B cell (primary cell): ENCODE measurements at regions not wholly inside any gene's neighbourhood (a gene's known extent, or its start where the extent isn't known, plus 50 kb on each side); places are given as distances from the start of the nearest gene placed in this dataset.

Experiments used
- ATAC-seq: fragments of 200-7000 bp; cut with Tn5 transposase; one replicate; pipeline ENCODE4 v1.10.0; 2021; ENCODE audit warnings: low read depth, mild to moderate bottlenecking, moderate number of reproducible peaks, moderate library complexity
- CTCF ChIA-PET: fragments of 350-600 bp; sonication (Branson Sonifier 250); formaldehyde crosslinking; loops from one replicate; lab custom pipeline; 2021; ENCODE audit warnings: antibody characterized with exemption, inconsistent platforms; lab: Charles Lee
- POLR2A ChIA-PET: fragments of 350-600 bp; sonication (Branson Sonifier 250); formaldehyde crosslinking; loops from one replicate; lab custom pipeline; 2021; ENCODE audit warnings: antibody characterized with exemption; lab: Charles Lee
- DNase-seq: peaks from one replicate; pipeline ENCODE4 v3.0.0; 2013
- H2AFZ ChIP-seq: 2 replicates; pipeline ENCODE4 v1.6.1; 2012; ENCODE audit warnings: mild to moderate bottlenecking, low read depth, low read length; ENCODE audit not compliant: insufficient read depth, poor library complexity, severe bottlenecking
- H3K27ac ChIP-seq, 2 donors: 1 replicate in 1 of 2; 2 replicates in 1 of 2; pipeline ENCODE4 v1.5.1; 2012 to 2013; ENCODE audit warnings: low read length in 2 of 2, mild to moderate bottlenecking in 2 of 2, moderate library complexity in 1 of 2
- H3K27me3 ChIP-seq, 4 experiments: fragments of 200-600 bp in 1 of 4; sonication (generic) in 1 of 4; replicated peaks in 1 of 4; 1 replicate in 2 of 4; 2 replicates in 2 of 4; pipeline versions ENCODE4 v1.6.1 to v1.7.0; 2013 to 2016; ENCODE audit warnings: low read length in 3 of 4, mild to moderate bottlenecking in 2 of 4, mixed read lengths in 1 of 4, moderate library complexity in 1 of 4; ENCODE audit not compliant: insufficient read depth in 4 of 4, control insufficient read depth in 3 of 4; ENCODE audit errors: control extremely low read depth in 1 of 4
- H3K36me3 ChIP-seq, 2 experiments: replicated peaks in 1 of 2; 1 replicate in 1 of 2; 2 replicates in 1 of 2; pipeline versions ENCODE4 v1.6.1 to v1.7.1; 2013; ENCODE audit warnings: low read length in 1 of 2; ENCODE audit not compliant: insufficient read depth in 2 of 2, control insufficient read depth in 1 of 2; ENCODE audit errors: control extremely low read depth in 1 of 2, extremely low read depth in 1 of 2
- H3K4me1 ChIP-seq, 2 donors: fragments of 200-600 bp in 1 of 2; sonication (generic) in 1 of 2; 1 replicate in 1 of 2; 2 replicates in 1 of 2; pipeline versions ENCODE4 v1.5.1 to v1.6.1; 2013 to 2017; ENCODE audit warnings: low read length in 2 of 2; ENCODE audit not compliant: control insufficient read depth in 2 of 2, insufficient read depth in 2 of 2
- H3K4me2 ChIP-seq: replicated peaks from 2 replicates; pipeline ENCODE3; 2012; ENCODE audit warnings: mild to moderate bottlenecking, low read depth, low read length; ENCODE audit not compliant: poor library complexity, severe bottlenecking
- H3K4me3 ChIP-seq, 5 experiments: fragments of 200-600 bp in 1 of 5; sonication (generic) in 1 of 5; 1 replicate in 3 of 5; 2 replicates in 2 of 5; pipeline versions ENCODE4 v1.5.1 to v1.7.0; 2011 to 2016; ENCODE audit warnings: low read length in 4 of 5, mild to moderate bottlenecking in 4 of 5, low read depth in 2 of 5, control low read depth in 1 of 5, moderate library complexity in 1 of 5; ENCODE audit not compliant: insufficient read depth in 1 of 5; ENCODE audit errors: control extremely low read depth in 1 of 5, extremely low read depth in 1 of 5
- H3K79me2 ChIP-seq: fragments of 200-600 bp; sonication (generic); one replicate; pipeline ENCODE4 v1.6.0; 2016; ENCODE audit warnings: low read length; ENCODE audit not compliant: control insufficient read depth, insufficient read depth
- H3K9ac ChIP-seq: fragments of 200-600 bp; sonication (generic); 2 replicates; pipeline ENCODE4 v1.6.1; 2017; ENCODE audit warnings: mild to moderate bottlenecking, low read length, moderate library complexity
- H3K9me3 ChIP-seq, 3 donors: one replicate each; pipeline versions ENCODE4 v1.6.1 to v1.7.1; 2013; ENCODE audit warnings: low read length in 2 of 3; ENCODE audit not compliant: control insufficient read depth in 2 of 3, insufficient read depth in 1 of 3; ENCODE audit errors: control extremely low read depth in 1 of 3
- H4K20me1 ChIP-seq: 2 replicates; pipeline ENCODE4 v1.6.0; 2012; ENCODE audit warnings: mild to moderate bottlenecking, low read length; ENCODE audit not compliant: insufficient read depth, control insufficient read depth, poor library complexity, severe bottlenecking
- H3K27ac Mint-ChIP-seq: one replicate; pipeline ENCODE4 v1.8.0; 2021; ENCODE audit warnings: mixed read lengths
- H3K27me3 Mint-ChIP-seq: one replicate; pipeline ENCODE4 v1.8.0; 2021; ENCODE audit warnings: mixed read lengths
- H3K4me1 Mint-ChIP-seq: one replicate; pipeline ENCODE4 v1.8.0; 2021; ENCODE audit warnings: mixed read lengths
- H3K4me3 Mint-ChIP-seq: one replicate; pipeline ENCODE4 v1.8.0; 2021; ENCODE audit warnings: mixed read lengths
- H3K9me3 Mint-ChIP-seq: one replicate; pipeline ENCODE4 v1.8.0; 2022; ENCODE audit warnings: mixed read lengths; ENCODE audit not compliant: insufficient read depth
- CTCF ChIP-seq: fragments of 200-600 bp; IDR thresholded peaks from one replicate; pipeline ENCODE4 v1.8.0; 2022; ENCODE audit warnings: antibody characterized with exemption, mild to moderate bottlenecking
- EZH2 ChIP-seq: IDR thresholded peaks from 2 replicates; pipeline ENCODE4 v1.6.1; 2012; ENCODE audit warnings: borderline replicate concordance, low read depth, mild to moderate bottlenecking, moderate library complexity, low read length; ENCODE audit not compliant: insufficient read depth, poor library complexity, severe bottlenecking
- WGBS: methylation state at CpG from one replicate; pipeline ENCODE4 v1.1.5; 2013; ENCODE audit warnings: missing lambda C conversion rate; ENCODE audit not compliant: insufficient coverage; 5-methylcytosine and 5-hydroxymethylcytosine counted together
- intact Hi-C: fragments of 100-400 bp; cut with micrococcal nuclease; formaldehyde crosslinking; loops from one replicate; pipeline ENCODE4 v1.10.0; 2022

- H4K20me1 ChIP-seq, result no peaks in the 10 kb centered on the region
- H3K9me3 ChIP-seq, result no peaks in the 10 kb centered on the region
- no peaks in the 10 kb centered on the region for H3K79me2 ChIP-seq
- H3K9ac ChIP-seq, result no peak overlapping the region
- H3K27ac ChIP-seq, result no peak overlapping the region
- H3K27me3 Mint-ChIP-seq, result no peaks in the 10 kb centered on the region
- DNase-seq, result no peak
- POLR2A ChIA-PET, result no interaction called here
- no CpG with 5 or more reads among the region's 2 CpGs for WGBS
- H3K27me3 ChIP-seq, result no peaks in the 10 kb centered on the region
- no peaks in the 10 kb centered on the region for H3K4me1 Mint-ChIP-seq
- no peak overlapping the region for H2AFZ ChIP-seq
- TF ChIP-seq EZH2 (no peak), CTCF (no peak)
- peaks cover 3% of the 10 kb centered on the region for H3K9me3 Mint-ChIP-seq
- intact Hi-C loops, result no loop called here
- no peak overlapping the region for H3K4me3 Mint-ChIP-seq
- CTCF ChIA-PET, result no interaction called here
- H3K4me3 ChIP-seq, result no peak overlapping the region
- H3K4me1 ChIP-seq, result no peaks in the 10 kb centered on the region
- no peak overlapping the region for H3K4me2 ChIP-seq
- no peaks in the 10 kb centered on the region for H3K36me3 ChIP-seq
- no peak for ATAC-seq
- no peak overlapping the region for H3K27ac Mint-ChIP-seq
Measured at GRCh38 chr2:76455910-76456309, 745.2 kb upstream of the GCFC2 start.

GRCh38 chr2:76450024-76450475 is 739.3 kb upstream of the GCFC2 start:
- no CpG with 5 or more reads among the region's 1 CpG for WGBS
- no peak overlapping the region for H3K4me3 Mint-ChIP-seq

More at GRCh38 chr2:76450024-76450475, 739.3 kb upstream of the GCFC2 start:
- Mint-ChIP-seq H3K27me3 (no peaks in the 10 kb centered on the region), H3K9me3 (peaks cover 3% of the 10 kb centered on the region), H3K27ac (no peak overlapping the region), H3K4me1 (no peaks in the 10 kb centered on the region)
- Histone ChIP-seq H4K20me1 (no peaks in the 10 kb centered on the region), H3K4me3 (no peak overlapping the region), H2AFZ (no peak overlapping the region), H3K27me3 (no peaks in the 10 kb centered on the region), H3K9me3 (peaks cover 0 to 2% (median 0%) of the 10 kb centered on the region in 3 donors), H3K27ac (no peak overlapping the region), H3K4me1 (no peaks in the 10 kb centered on the region), H3K9ac (no peak overlapping the region), H3K79me2 (no peaks in the 10 kb centered on the region), H3K4me2 (no peak overlapping the region), H3K36me3 (no peaks in the 10 kb centered on the region)
- intact Hi-C loops, result no loop called here
- ATAC-seq, result no peak
- CTCF ChIA-PET, result no interaction called here
- TF ChIP-seq EZH2 (no peak), CTCF (no peak)
- POLR2A ChIA-PET, result no interaction called here
- DNase-seq, result no peak
